GM12878 (cell line): ENCODE measurements at regions not wholly inside any gene's neighbourhood (a gene's known extent, or its start where the extent isn't known, plus 50 kb on each side); places are given as distances from the start of the nearest gene placed in this dataset.

Source experiments
- ATAC-seq: fragments of 200-7000 bp; cut with Tn5 transposase; 3 replicates; pipeline ENCODE4 v1.9.1; 2020; ENCODE audit warnings: mild to moderate bottlenecking, moderate library complexity
- BruUV-seq: library from RNA; stranded (reverse); fragments of 400-500 nt; replicated peaks from 2 replicates; lab custom pipeline; 2021; lab: Mats Ljungman, UMichigan
- CTCF ChIA-PET: fragments of 300-600 bp; sonication (Branson Sonifier 250); formaldehyde crosslinking; extraction: SDS; loops from one replicate; lab custom pipeline; 2021; ENCODE audit warnings: inconsistent platforms; lab: Yijun Ruan, JAX
- POLR2A ChIA-PET: fragments of 350-600 bp; formaldehyde crosslinking; extraction: SDS; loops from one replicate; lab custom pipeline; 2021; ENCODE audit warnings: inconsistent platforms; lab: Charles Lee
- RAD21 ChIA-PET: fragments of 300-600 bp; sonication (Branson Sonifier 250); formaldehyde crosslinking; loops from one replicate; lab custom pipeline; 2023; ENCODE audit warnings: antibody characterized with exemption; ENCODE audit not compliant: unreplicated experiment; lab: Charles Lee
- SMC1A ChIA-PET: fragments of 300-600 bp; sonication (Branson Sonifier 250); formaldehyde crosslinking; loops from one replicate; lab custom pipeline; 2023; ENCODE audit not compliant: unreplicated experiment, uncharacterized antibody; lab: Charles Lee
- DNase-seq: peaks from one replicate; pipeline ENCODE4 v3.0.0-alpha.2; 2011; ENCODE audit warnings: low read depth, low spot score
- FAIRE-seq: peaks from 3 replicates; lab custom pipeline; 2011; peaks lifted over from hg19 to GRCh38; lab: Jason Lieb, UNC
- H2AFZ ChIP-seq: 2 replicates; pipeline ENCODE4 v1.6.0; 2011; ENCODE audit warnings: low read depth, low read length, control low read depth; ENCODE audit not compliant: control insufficient read depth
- H3K27ac ChIP-seq: 2 replicates; pipeline ENCODE4 v1.5.1; 2011; ENCODE audit warnings: control low read depth; ENCODE audit not compliant: control insufficient read depth, insufficient read depth
- H3K27me3 ChIP-seq, 2 experiments: replicated peaks in 1 of 2; 2 replicates each; pipeline versions ENCODE4 v1.6.0 to v1.6.1; 2011; ENCODE audit warnings: low read length in 1 of 2; ENCODE audit not compliant: control insufficient read depth in 2 of 2, insufficient read depth in 2 of 2
- H3K36me3 ChIP-seq, 2 experiments: 2 replicates each; pipeline ENCODE4 v1.5.1; 2011; ENCODE audit warnings: low read length in 1 of 2; ENCODE audit not compliant: control insufficient read depth in 2 of 2, insufficient read depth in 2 of 2
- H3K4me1 ChIP-seq: 2 replicates; pipeline ENCODE4 v1.6.1; 2011; ENCODE audit warnings: mild to moderate bottlenecking, low read length, moderate library complexity, mixed read lengths; ENCODE audit not compliant: control insufficient read depth, insufficient read depth
- H3K4me2 ChIP-seq: 2 replicates; pipeline ENCODE4 v1.6.0; 2011; ENCODE audit warnings: control low read depth; ENCODE audit not compliant: control insufficient read depth, insufficient read depth
- H3K4me3 ChIP-seq: fragments of 200-600 bp; sonication (generic); 2 replicates; pipeline ENCODE4 v1.5.1; 2016
- H3K79me2 ChIP-seq: 2 replicates; pipeline ENCODE4 v1.6.0; 2011; ENCODE audit warnings: low read length; ENCODE audit not compliant: control insufficient read depth, insufficient read depth
- H3K9ac ChIP-seq: 2 replicates; pipeline ENCODE4 v1.8.0; 2011; ENCODE audit warnings: low read length, control low read depth, mixed read lengths; ENCODE audit not compliant: control insufficient read depth, insufficient read depth
- H3K9me3 ChIP-seq: replicated peaks from 3 replicates; pipeline ENCODE4 v1.5.1; 2011; ENCODE audit warnings: mild to moderate bottlenecking, low read length; ENCODE audit not compliant: control insufficient read depth, insufficient read depth
- H4K20me1 ChIP-seq: 2 replicates; pipeline ENCODE4 v1.6.0; 2011; ENCODE audit not compliant: control insufficient read depth, insufficient read depth
- ATF2 ChIP-seq: IDR thresholded peaks from 2 replicates; pipeline ENCODE4 v1.6.1; 2012; ENCODE audit warnings: low read length, inconsistent platforms
- ATF3 ChIP-seq: IDR thresholded peaks from 2 replicates; pipeline ENCODE4 v1.6.1; 2011; ENCODE audit warnings: low read depth, mild to moderate bottlenecking, low read length, moderate library complexity, borderline replicate concordance; ENCODE audit errors: extremely low read depth
- CUX1 ChIP-seq: IDR thresholded peaks from 2 replicates; pipeline ENCODE4 v1.6.1; 2012; ENCODE audit warnings: improper control_type of control experiment, low read depth, low read length; ENCODE audit not compliant: insufficient replicate concordance
- EED ChIP-seq: sonication (generic); IDR thresholded peaks from 2 replicates; pipeline ENCODE4 v1.6.1; 2016; ENCODE audit warnings: antibody characterized with exemption, low read depth
- EP300 ChIP-seq, 2 experiments: fragments of 150-350 bp in 1 of 2; IDR thresholded peaks; 2 replicates each; pipeline ENCODE4 v1.6.1; 2011 to 2012; ENCODE audit warnings: low read depth in 2 of 2, low read length in 2 of 2, borderline replicate concordance in 1 of 2, improper control_type of control experiment in 1 of 2, inconsistent platforms in 1 of 2; ENCODE audit not compliant: control insufficient read depth in 1 of 2
- MXI1 ChIP-seq: fragments of 150-350 bp; IDR thresholded peaks from 2 replicates; pipeline ENCODE4 v1.6.1; 2011; ENCODE audit warnings: low read depth, mild to moderate bottlenecking, inconsistent platforms, low read length, improper control_type of control experiment
- NR2C1 ChIP-seq: fragments of 450-650 bp; IDR thresholded peaks from 2 replicates; pipeline ENCODE4 v1.6.1; 2017; ENCODE audit warnings: antibody characterized with exemption, mild to moderate bottlenecking, moderate library complexity
- POLR2AphosphoS2 ChIP-seq: IDR thresholded peaks from 2 replicates; pipeline ENCODE4 v1.6.1; 2011; ENCODE audit warnings: low read depth, mild to moderate bottlenecking, low read length, improper control_type of control experiment, moderate library complexity
- POU2F2 ChIP-seq: IDR thresholded peaks from 3 replicates; pipeline ENCODE4 v1.6.1; 2011; ENCODE audit warnings: low read depth, mild to moderate bottlenecking, low read length, borderline replicate concordance
- SMC3 ChIP-seq: IDR thresholded peaks from 2 replicates; pipeline ENCODE4 v1.6.1; 2011; ENCODE audit warnings: low read length, improper control_type of control experiment, borderline replicate concordance
- TAF1 ChIP-seq: IDR thresholded peaks from 2 replicates; pipeline ENCODE4 v1.6.1; 2011; ENCODE audit warnings: mild to moderate bottlenecking, low read depth, low read length, borderline replicate concordance
- TBL1XR1 ChIP-seq: IDR thresholded peaks from 2 replicates; pipeline ENCODE4 v1.6.1; 2012; ENCODE audit warnings: low read depth, low read length, improper control_type of control experiment
- ZBTB33 ChIP-seq: fragments of 450-650 bp; IDR thresholded peaks from 2 replicates; pipeline ENCODE4 v1.6.1; 2017; ENCODE audit warnings: mild to moderate bottlenecking
- ZNF217 ChIP-seq: fragments of 450-650 bp; IDR thresholded peaks from 2 replicates; pipeline ENCODE4 v1.6.1; 2017; ENCODE audit warnings: antibody characterized with exemption, mild to moderate bottlenecking
- ZNF384 ChIP-seq: IDR thresholded peaks from 2 replicates; pipeline ENCODE4 v1.6.1; 2012; ENCODE audit warnings: low read depth, mild to moderate bottlenecking, low read length, improper control_type of control experiment, borderline replicate concordance
- WGBS: methylation state at CpG from one replicate; pipeline ENCODE4 v1.1.6; 2016; ENCODE audit warnings: low lambda C conversion rate; ENCODE audit not compliant: insufficient replicate concordance, insufficient coverage; ENCODE audit errors: missing lambda C conversion rate; 5-methylcytosine and 5-hydroxymethylcytosine counted together
- in situ Hi-C: fragments of 300-500 bp; cut with MboI; formaldehyde crosslinking; loops from 9 replicates; pipeline ENCODE4 v1.14.3; 2018; ENCODE audit warnings: mixed read lengths
- intact Hi-C: fragments of 100-400 bp; cut with micrococcal nuclease; formaldehyde crosslinking; loops from one replicate; pipeline ENCODE4 v1.14.2; 2022; ENCODE audit not compliant: unreplicated experiment

GRCh38 chr12:60010486-60010885 is 414.7 kb downstream of the SLC16A7 start:
- Histone ChIP-seq H3K27me3 (no peaks in the 10 kb centered on the region), H3K4me3 (no peak overlapping the region), H3K4me2 (no peak overlapping the region), H3K36me3 (no peaks in the 10 kb centered on the region), H2AFZ (no peak overlapping the region), H3K27ac (no peak overlapping the region), H3K9me3 (no peaks in the 10 kb centered on the region), H3K4me1 (no peaks in the 10 kb centered on the region), H3K79me2 (no peaks in the 10 kb centered on the region), H4K20me1 (no peaks in the 10 kb centered on the region), H3K9ac (no peak overlapping the region)
- ChIA-PET POLR2A (no interaction called here), SMC1A (no interaction called here), CTCF (no interaction called here), RAD21 (no interaction called here)
- intact Hi-C loops (no loop called here), in situ Hi-C loops (no loop called here)
- 0% methylated on average over 1 of the region's 1 CpG for WGBS
- no TSS peak for BruUV-seq
- ATAC-seq, result no peak
- no peak for FAIRE-seq
- DNase-seq, result no peak
- TF ChIP-seq ATF3 (no peak), TBL1XR1 (no peak), POLR2AphosphoS2 (no peak), SMC3 (no peak), EP300 (IDR thresholded peaks at IDR 0.05; ENCODE audit: borderline replicate concordance in 1 of 2, control insufficient read depth in 1 of 2, low read depth in 2 of 2, low read length in 2 of 2) (no peak), POU2F2 (no peak), TAF1 (no peak), ATF2 (no peak), NR2C1 (no peak), ZBTB33 (no peak), ZNF217 (no peak), ZNF384 (no peak), EED (no peak), MXI1 (no peak), CUX1 (no peak)
